ENCODE measurements at regions not wholly inside any gene's neighbourhood (a gene's known extent, or its start where the extent isn't known, plus 50 kb on each side); places are given as distances from the start of the nearest gene placed in this dataset.

DNA sequence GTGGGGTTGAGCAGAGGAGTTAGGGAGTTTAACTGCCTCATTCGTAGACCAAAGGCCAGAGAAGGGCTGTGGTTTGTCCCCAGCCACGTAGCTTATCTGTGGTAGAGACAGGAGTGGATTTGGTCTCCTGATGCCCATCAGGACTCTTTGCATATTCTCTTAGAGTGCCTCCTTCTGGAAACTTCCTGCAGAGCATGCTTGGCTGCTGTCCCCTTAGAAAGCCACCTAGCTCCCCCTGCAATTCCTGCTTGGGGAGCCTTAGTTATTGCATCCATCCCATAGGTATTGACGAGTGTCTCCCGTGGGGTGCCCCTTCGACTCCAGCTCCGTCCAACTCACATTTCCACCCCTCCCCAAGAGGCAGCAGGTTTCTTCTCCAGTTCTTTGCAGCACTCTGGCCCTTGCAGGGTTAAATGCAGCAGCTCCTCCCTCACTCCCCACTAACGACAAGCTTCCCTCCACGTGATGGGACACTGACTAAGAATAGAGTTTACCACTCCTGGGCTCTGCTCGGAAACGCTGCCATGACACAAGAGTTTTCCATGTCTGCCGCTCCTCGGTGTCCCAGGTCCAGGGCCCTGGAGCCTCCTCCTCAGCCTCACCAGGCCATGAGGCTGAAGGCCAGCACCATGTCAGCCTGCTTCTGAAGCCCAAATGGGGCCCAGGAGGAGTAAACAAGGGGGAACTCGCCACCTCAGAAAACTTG, 147.8 kb upstream of the UNC5B start:
- TF ChIP-seq, protein P1, sequence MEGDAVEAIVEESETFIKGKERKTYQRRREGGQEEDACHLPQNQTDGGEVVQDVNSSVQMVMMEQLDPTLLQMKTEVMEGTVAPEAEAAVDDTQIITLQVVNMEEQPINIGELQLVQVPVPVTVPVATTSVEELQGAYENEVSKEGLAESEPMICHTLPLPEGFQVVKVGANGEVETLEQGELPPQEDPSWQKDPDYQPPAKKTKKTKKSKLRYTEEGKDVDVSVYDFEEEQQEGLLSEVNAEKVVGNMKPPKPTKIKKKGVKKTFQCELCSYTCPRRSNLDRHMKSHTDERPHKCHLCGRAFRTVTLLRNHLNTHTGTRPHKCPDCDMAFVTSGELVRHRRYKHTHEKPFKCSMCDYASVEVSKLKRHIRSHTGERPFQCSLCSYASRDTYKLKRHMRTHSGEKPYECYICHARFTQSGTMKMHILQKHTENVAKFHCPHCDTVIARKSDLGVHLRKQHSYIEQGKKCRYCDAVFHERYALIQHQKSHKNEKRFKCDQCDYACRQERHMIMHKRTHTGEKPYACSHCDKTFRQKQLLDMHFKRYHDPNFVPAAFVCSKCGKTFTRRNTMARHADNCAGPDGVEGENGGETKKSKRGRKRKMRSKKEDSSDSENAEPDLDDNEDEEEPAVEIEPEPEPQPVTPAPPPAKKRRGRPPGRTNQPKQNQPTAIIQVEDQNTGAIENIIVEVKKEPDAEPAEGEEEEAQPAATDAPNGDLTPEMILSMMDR (IDR thresholded peaks at IDR 0.05; ENCODE audit: borderline replicate concordance, extremely low read depth, low read length, poor library complexity, severe bottlenecking): peak; percentile 29
- no peak for TF ChIP-seq EZH2 (IDR thresholded peaks at IDR 0.05; ENCODE audit: borderline replicate concordance, low read depth, low read length, severe bottlenecking)
